OCI-LY7 (cell line): ENCODE measurements at regions not wholly inside any gene's neighbourhood (a gene's known extent, or its start where the extent isn't known, plus 50 kb on each side); places are given as distances from the start of the nearest gene placed in this dataset.

Experiments used
- BruUV-seq: library from RNA; stranded (reverse); fragments of 400-500 nt; replicated peaks from 2 replicates; lab custom pipeline; 2021; lab: Mats Ljungman, UMichigan
- CTCF ChIA-PET: fragments of 300-600 bp; sonication (Branson Sonifier 250); formaldehyde crosslinking; loops from one replicate; lab custom pipeline; 2022; ENCODE audit warnings: antibody characterized with exemption; ENCODE audit not compliant: unreplicated experiment; lab: Charles Lee
- POLR2A ChIA-PET: fragments of 300-600 bp; sonication (Branson Sonifier 250); formaldehyde crosslinking; loops from one replicate; lab custom pipeline; 2022; ENCODE audit warnings: antibody characterized with exemption; lab: Charles Lee
- DNase-seq: peaks from one replicate; pipeline ENCODE4 v3.0.0-alpha.2; 2015; ENCODE audit warnings: low spot score
- H2AFZ ChIP-seq: fragments of 200-600 bp; sonication (generic), shearing (Covaris generic); 2 replicates; pipeline ENCODE4 v1.6.1; 2014; ENCODE audit warnings: mild to moderate bottlenecking, antibody characterized with exemption, low read length, moderate library complexity
- H3K27ac ChIP-seq: fragments of 200-600 bp; sonication (generic); 2 replicates; pipeline ENCODE4 v1.5.1; 2014; ENCODE audit warnings: mixed run types, low read depth, mild to moderate bottlenecking, moderate library complexity, low read length, inconsistent platforms; ENCODE audit not compliant: poor library complexity, severe bottlenecking
- H3K36me3 ChIP-seq: fragments of 200-600 bp; sonication (generic); 2 replicates; pipeline ENCODE4 v1.6.1; 2014; ENCODE audit warnings: mild to moderate bottlenecking, antibody characterized with exemption, low read length, moderate library complexity, mixed read lengths; ENCODE audit not compliant: insufficient read depth
- H3K4me1 ChIP-seq: fragments of 200-600 bp; sonication (generic); 2 replicates; pipeline ENCODE4 v1.5.1; 2014; ENCODE audit warnings: mild to moderate bottlenecking, low read length; ENCODE audit not compliant: insufficient read depth, poor library complexity, severe bottlenecking
- H3K4me2 ChIP-seq: fragments of 200-600 bp; sonication (generic); 2 replicates; pipeline ENCODE4 v1.6.1; 2014; ENCODE audit warnings: mild to moderate bottlenecking, low read length
- H3K4me3 ChIP-seq: fragments of 200-600 bp; sonication (generic); 2 replicates; pipeline ENCODE4 v1.5.1; 2014; ENCODE audit warnings: mild to moderate bottlenecking, low read depth, low read length; ENCODE audit not compliant: poor library complexity, severe bottlenecking
- H3K79me2 ChIP-seq: fragments of 200-600 bp; sonication (generic); 2 replicates; pipeline ENCODE4 v1.6.1; 2016; ENCODE audit warnings: low read depth, mild to moderate bottlenecking, low read length, moderate library complexity, mixed read lengths; ENCODE audit not compliant: insufficient read depth
- H3K9me2 ChIP-seq: fragments of 200-600 bp; sonication (generic); 2 replicates; pipeline ENCODE4 v1.6.1; 2016; ENCODE audit warnings: mild to moderate bottlenecking, low read length, mixed read lengths; ENCODE audit not compliant: insufficient read depth
- H3K9me3 ChIP-seq: fragments of 200-600 bp; sonication (generic); 2 replicates; pipeline ENCODE4 v1.6.1; 2014; ENCODE audit warnings: mild to moderate bottlenecking, mixed run types, low read length, mixed read lengths
- H4K20me1 ChIP-seq: fragments of 200-600 bp; sonication (generic); 2 replicates; pipeline ENCODE4 v1.6.1; 2014; ENCODE audit warnings: mild to moderate bottlenecking, antibody characterized with exemption, low read length, moderate library complexity, mixed read lengths; ENCODE audit not compliant: insufficient read depth
- CTCF ChIP-seq: fragments of 200-600 bp; sonication (generic); conservative IDR thresholded peaks from 2 replicates; pipeline ENCODE4 v1.5.1; 2014; ENCODE audit warnings: mild to moderate bottlenecking, antibody characterized with exemption, low read length, moderate library complexity, mixed read lengths
- EZH2phosphoT487 ChIP-seq: fragments of 200-600 bp; sonication (generic); IDR thresholded peaks from 2 replicates; pipeline ENCODE4 v1.6.1; 2018; ENCODE audit warnings: low read depth, borderline replicate concordance, mild to moderate bottlenecking, mixed run types, antibody characterized with exemption, low read length, moderate library complexity, mixed read lengths
- intact Hi-C: fragments of 100-400 bp; cut with micrococcal nuclease; formaldehyde crosslinking; loops from one replicate; pipeline ENCODE4 v1.10.0; 2022; ENCODE audit not compliant: unreplicated experiment

- TF ChIP-seq CTCF, result no peak
- TF ChIP-seq EZH2phosphoT487, result no peak
- Histone ChIP-seq H3K9me2 (no peaks in the 10 kb centered on the region), H3K36me3 (no peaks in the 10 kb centered on the region), H3K79me2 (no peaks in the 10 kb centered on the region), H2AFZ (peak overlapping the region; percentile 40; the same call in 1 of the 2 replicates), H3K4me3 (no peak overlapping the region), H3K4me1 (peaks cover 13% of the 10 kb centered on the region), H4K20me1 (no peaks in the 10 kb centered on the region), H3K27ac (no peak overlapping the region), H3K9me3 (no peaks in the 10 kb centered on the region), H3K4me2 (peak overlapping the region; percentile 31)
- POLR2A ChIA-PET, result interaction anchor here (0.6 kb wide), 1 partner anchor 1259 kb away, joined by 3 read pairs; no protein-coding TSS in a partner anchor
- CTCF ChIA-PET, result no interaction called here
- intact Hi-C loops, result no loop called here
- BruUV-seq, result no TSS peak
- DNase-seq, result peak; percentile 37
Measured at GRCh38 chr17:73814075-73814474, 169.8 kb upstream of the SDK2 start.

GRCh38 chr17:73815474-73815873, 171.2 kb upstream of the SDK2 start:
- TF ChIP-seq EZH2phosphoT487 (no peak), CTCF (no peak)
- H4K20me1 ChIP-seq, result no peaks in the 10 kb centered on the region
- DNase-seq, result no peak
- H3K4me3 ChIP-seq, result no peak overlapping the region
- no peaks in the 10 kb centered on the region for H3K9me3 ChIP-seq
- no TSS peak for BruUV-seq
- H3K4me2 ChIP-seq, result no peak overlapping the region
- H3K9me2 ChIP-seq, result no peaks in the 10 kb centered on the region
- ChIA-PET POLR2A (interaction anchor here (0.7 to 0.9 kb wide), 2 partner anchors 10 to 194 kb away, joined by 3 read pairs; no protein-coding TSS in a partner anchor), CTCF (no interaction called here)
- intact Hi-C loops, result no loop called here
- no peak overlapping the region for H3K27ac ChIP-seq
- H2AFZ ChIP-seq, result no peak overlapping the region
- no peaks in the 10 kb centered on the region for H3K36me3 ChIP-seq
- H3K79me2 ChIP-seq, result no peaks in the 10 kb centered on the region
- peaks cover 13% of the 10 kb centered on the region for H3K4me1 ChIP-seq
